Uterus (tissue), 2 donors: ENCODE measurements at regions not wholly inside any gene's neighbourhood (a gene's known extent, or its start where the extent isn't known, plus 50 kb on each side); places are given as distances from the start of the nearest gene placed in this dataset.

Source experiments
- CTCF ChIP-seq, 4 experiments: fragments of 200-600 bp in 2 of 4; fragments of 450-650 bp in 2 of 4; sonication (generic) in 2 of 4; IDR thresholded peaks; one replicate each; pipeline ENCODE4 v1.5.1; 2016 to 2019; ENCODE audit warnings: antibody characterized with exemption in 4 of 4, mild to moderate bottlenecking in 2 of 4, moderate library complexity in 1 of 4
- POLR2A ChIP-seq, 2 donors: fragments of 450-650 bp; IDR thresholded peaks; one replicate each; pipeline ENCODE4 v1.6.1; 2016; ENCODE audit warnings: antibody characterized with exemption in 2 of 2, mild to moderate bottlenecking in 1 of 2, moderate library complexity in 1 of 2

- TF ChIP-seq CTCF (IDR thresholded peaks at IDR 0.05) (no peak), POLR2A (IDR thresholded peaks at IDR 0.05) (no peak)
Observed at GRCh38 chr17:36760425-36760824, 159.0 kb downstream of the MRM1 start.
